Hindlimb muscle (tissue), 1 donor: ENCODE measurements at regions not wholly inside any gene's neighbourhood (a gene's known extent, or its start where the extent isn't known, plus 50 kb on each side); places are given as distances from the start of the nearest gene placed in this dataset.

Source experiments
- DNase-seq: peaks from one replicate; pipeline ENCODE4 v3.0.0-alpha.2; 2013

- DNase-seq: no peak
Measured at GRCh38 chr4:108270466-108271450, 102.0 kb upstream of the LEF1 start.

- no peak for DNase-seq
Measured at GRCh38 chr4:108264693-108265092, 96.0 kb upstream of the LEF1 start.

- DNase-seq: no peak
Measured at GRCh38 chr4:108263057-108263456, 94.3 kb upstream of the LEF1 start.

- no peak for DNase-seq
Measured at GRCh38 chr4:108261026-108261425, 92.3 kb upstream of the LEF1 start.

- DNase-seq: no peak
Measured at GRCh38 chr4:108256538-108256937, 87.8 kb upstream of the LEF1 start.

DNA sequence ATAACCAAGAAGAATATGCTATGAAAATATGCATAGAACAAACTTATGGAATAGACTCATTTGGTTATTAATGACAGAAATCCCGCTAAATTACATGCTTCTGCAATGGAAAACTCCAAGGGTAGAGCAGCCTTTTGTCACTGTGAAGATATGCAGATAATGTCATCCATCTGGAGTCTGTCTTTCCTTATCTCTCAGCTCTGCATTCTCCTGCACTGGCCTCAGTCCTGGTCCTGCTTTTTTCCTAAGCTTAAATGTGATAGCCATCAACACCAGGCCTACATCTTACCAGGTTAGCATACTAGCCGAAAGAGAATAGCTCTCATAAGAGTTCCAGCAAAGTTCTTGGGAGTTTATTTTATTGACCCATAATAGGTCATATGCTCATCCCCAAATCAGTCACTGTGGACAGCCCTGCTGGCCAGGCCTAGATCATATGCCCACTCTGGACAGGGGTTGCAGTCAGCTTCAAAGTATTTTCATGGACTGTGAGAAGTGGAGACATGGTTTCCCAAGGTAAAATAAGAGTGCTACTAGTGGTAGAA, 86.5 kb upstream of the LEF1 start:
- DNase-seq: no peak

- DNase-seq: no peak
Measured at GRCh38 chr4:108249397-108249796, 80.7 kb upstream of the LEF1 start.

- DNase-seq: peak; percentile 10
Measured at GRCh38 chr4:108247387-108248049, 78.8 kb upstream of the LEF1 start.

GRCh38 chr4:108244606-108245005, 75.9 kb upstream of the LEF1 start:
- no peak for DNase-seq

GRCh38 chr4:108240366-108240765, 71.6 kb upstream of the LEF1 start:
- DNase-seq: no peak

GRCh38 chr4:108237693-108238092, 69.0 kb upstream of the LEF1 start:
- no peak for DNase-seq

GRCh38 chr4:108236264-108236663, 67.5 kb upstream of the LEF1 start:
- no peak for DNase-seq

GRCh38 chr4:108227923-108228322, 59.2 kb upstream of the LEF1 start:
- DNase-seq: no peak

DNA sequence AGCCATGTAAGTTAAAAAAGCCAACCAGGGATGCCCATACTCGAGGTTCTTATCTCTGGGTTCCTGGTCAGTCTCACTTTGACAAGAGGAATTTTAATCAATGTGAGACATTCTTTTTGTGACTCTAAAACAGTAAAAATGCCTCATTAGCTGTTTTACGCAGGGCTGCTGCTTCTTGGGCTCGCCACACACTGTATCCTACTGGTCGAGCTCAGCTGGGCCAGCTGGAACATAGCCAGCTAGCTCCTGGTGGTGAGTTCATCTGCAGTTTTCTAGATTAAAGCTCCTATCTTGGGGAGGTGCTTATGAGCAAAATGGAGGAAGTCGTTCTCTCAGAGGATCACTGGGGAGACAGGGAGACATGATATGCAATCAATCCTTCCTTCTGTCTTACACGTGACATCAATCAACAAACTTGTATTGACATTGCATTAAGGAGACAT, 55.9 kb upstream of the LEF1 start:
- no peak for DNase-seq

DNA sequence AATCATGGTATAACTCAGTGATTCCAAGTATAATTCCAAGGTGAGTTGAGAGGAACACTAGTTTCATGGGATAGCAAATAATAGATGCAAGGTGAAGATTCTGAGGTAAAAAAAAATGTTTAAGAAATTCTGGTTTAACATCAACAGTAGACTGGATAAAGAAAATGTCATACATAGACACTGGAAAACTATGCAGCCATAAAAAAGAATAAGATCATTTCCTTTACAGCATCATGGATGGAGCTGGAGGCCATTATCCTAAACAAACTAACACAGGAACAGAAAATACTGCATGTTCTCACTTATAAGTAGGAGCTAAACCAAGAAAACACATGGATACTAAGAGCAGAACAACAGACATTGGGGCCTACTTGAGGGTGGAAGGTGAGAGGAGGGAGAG, 54.6 kb upstream of the LEF1 start:
- DNase-seq: no peak

- DNase-seq: no peak
Measured at GRCh38 chr4:108219998-108220397, 51.3 kb upstream of the LEF1 start.
